PC-3 (cell line): ENCODE measurements at regions not wholly inside any gene's neighbourhood (a gene's known extent, or its start where the extent isn't known, plus 50 kb on each side); places are given as distances from the start of the nearest gene placed in this dataset.

Source experiments
- ATAC-seq: fragments of 200-7000 bp; cut with Tn5 transposase; 2 replicates; pipeline ENCODE4 v1.9.1; 2020; ENCODE audit warnings: mild to moderate bottlenecking, moderate library complexity
- BruUV-seq: library from RNA; stranded (reverse); fragments of 400-500 nt; replicated peaks from 2 replicates; lab custom pipeline; 2021; lab: Mats Ljungman, UMichigan
- CTCF ChIA-PET: fragments of 300-600 bp; sonication (Branson Sonifier 250); formaldehyde crosslinking; loops from one replicate; lab custom pipeline; 2022; ENCODE audit warnings: antibody characterized with exemption; lab: Charles Lee
- POLR2A ChIA-PET: fragments of 300-600 bp; sonication (Branson Sonifier 250); formaldehyde crosslinking; loops from one replicate; lab custom pipeline; 2022; ENCODE audit warnings: antibody characterized with exemption; ENCODE audit not compliant: unreplicated experiment; lab: Charles Lee
- DNase-seq: peaks from one replicate; pipeline ENCODE4 v3.0.0-alpha.2; 2015
- H2AFZ ChIP-seq: fragments of 300-600 bp; sonication (generic); 2 replicates; pipeline ENCODE4 v1.6.0; 2016; ENCODE audit warnings: antibody characterized with exemption, low read length
- H3F3A ChIP-seq: fragments of 300-600 bp; sonication (generic); one replicate; pipeline ENCODE4 v1.6.0; 2017; ENCODE audit warnings: antibody characterized with exemption, low read length, control low read depth, mild to moderate bottlenecking; ENCODE audit not compliant: unreplicated experiment
- H3K27ac ChIP-seq: fragments of 300-600 bp; sonication (generic); 2 replicates; pipeline ENCODE4 v1.5.1; 2016; ENCODE audit warnings: mild to moderate bottlenecking, low read length
- H3K27me3 ChIP-seq: fragments of 300-600 bp; sonication (generic); 2 replicates; pipeline ENCODE4 v1.6.1; 2016; ENCODE audit warnings: low read length, mixed read lengths
- H3K36me3 ChIP-seq: fragments of 300-600 bp; sonication (generic); 2 replicates; pipeline ENCODE4 v1.6.1; 2016; ENCODE audit warnings: low read depth, mixed run types, low read length, mixed read lengths
- H3K4me1 ChIP-seq: fragments of 300-600 bp; sonication (generic); 2 replicates; pipeline ENCODE4 v1.5.1; 2016; ENCODE audit warnings: low read length; ENCODE audit not compliant: insufficient read depth
- H3K4me2 ChIP-seq: fragments of 300-600 bp; sonication (generic); 2 replicates; pipeline ENCODE4 v1.6.0; 2016; ENCODE audit warnings: low read length
- H3K4me3 ChIP-seq: fragments of 300-600 bp; sonication (generic); 2 replicates; pipeline ENCODE4 v1.5.1; 2016; ENCODE audit warnings: mild to moderate bottlenecking, low read length, mixed read lengths
- H3K79me2 ChIP-seq: fragments of 300-600 bp; sonication (generic); 2 replicates; pipeline ENCODE4 v1.6.1; 2017; ENCODE audit warnings: low read length, mixed read lengths
- H3K9ac ChIP-seq: fragments of 300-600 bp; sonication (generic); 2 replicates; pipeline ENCODE4 v1.6.0; 2016; ENCODE audit warnings: mild to moderate bottlenecking, low read length
- H3K9me2 ChIP-seq: fragments of 300-600 bp; sonication (generic); replicated peaks from 2 replicates; pipeline ENCODE4 v1.6.1; 2016; ENCODE audit warnings: mixed run types, low read length, mixed read lengths
- H3K9me3 ChIP-seq: fragments of 300-600 bp; sonication (generic); 2 replicates; pipeline ENCODE4 v1.6.1; 2016; ENCODE audit warnings: low read length, mixed read lengths
- H4K20me1 ChIP-seq: fragments of 300-600 bp; sonication (generic); 2 replicates; pipeline ENCODE4 v1.6.1; 2016; ENCODE audit warnings: low read length, mixed read lengths
- EZH2 ChIP-seq: fragments of 300-600 bp; sonication (generic); IDR thresholded peaks from one replicate; pipeline ENCODE4 v1.6.1; 2017; ENCODE audit warnings: antibody characterized with exemption, mild to moderate bottlenecking, low read length; ENCODE audit not compliant: unreplicated experiment
- EZH2phosphoT487 ChIP-seq: fragments of 300-600 bp; sonication (generic); IDR thresholded peaks from 2 replicates; pipeline ENCODE4 v1.6.1; 2018; ENCODE audit warnings: mild to moderate bottlenecking, antibody characterized with exemption, low read length, borderline replicate concordance
- intact Hi-C: fragments of 100-400 bp; cut with micrococcal nuclease; formaldehyde crosslinking; loops from 2 replicates; pipeline ENCODE4 v1.9.0; 2023
- TF ChIP-seq, protein P1 (sequence below): fragments of 300-600 bp; sonication (generic); conservative IDR thresholded peaks from 2 replicates; pipeline ENCODE4 v1.5.1; 2017; ENCODE audit warnings: antibody characterized with exemption, low read depth, mild to moderate bottlenecking, low read length

- Histone ChIP-seq H3K27ac (no peak overlapping the region), H3K4me2 (no peak overlapping the region), H3K27me3 (no peaks in the 10 kb centered on the region), H3K9me3 (no peaks in the 10 kb centered on the region), H4K20me1 (no peaks in the 10 kb centered on the region), H3F3A (no peaks in the 10 kb centered on the region), H3K36me3 (no peaks in the 10 kb centered on the region), H3K79me2 (no peaks in the 10 kb centered on the region), H3K9me2 (no peaks in the 10 kb centered on the region), H3K4me3 (no peak overlapping the region), H3K9ac (no peak overlapping the region), H2AFZ (0 out of 2 replicates have a peak overlapping the region, but pooled peaks have one; percentile 11), H3K4me1 (no peaks in the 10 kb centered on the region)
- BruUV-seq, result no TSS peak
- no peak for TF ChIP-seq EZH2phosphoT487
- TF ChIP-seq EZH2, result no peak
- TF ChIP-seq, protein P1, sequence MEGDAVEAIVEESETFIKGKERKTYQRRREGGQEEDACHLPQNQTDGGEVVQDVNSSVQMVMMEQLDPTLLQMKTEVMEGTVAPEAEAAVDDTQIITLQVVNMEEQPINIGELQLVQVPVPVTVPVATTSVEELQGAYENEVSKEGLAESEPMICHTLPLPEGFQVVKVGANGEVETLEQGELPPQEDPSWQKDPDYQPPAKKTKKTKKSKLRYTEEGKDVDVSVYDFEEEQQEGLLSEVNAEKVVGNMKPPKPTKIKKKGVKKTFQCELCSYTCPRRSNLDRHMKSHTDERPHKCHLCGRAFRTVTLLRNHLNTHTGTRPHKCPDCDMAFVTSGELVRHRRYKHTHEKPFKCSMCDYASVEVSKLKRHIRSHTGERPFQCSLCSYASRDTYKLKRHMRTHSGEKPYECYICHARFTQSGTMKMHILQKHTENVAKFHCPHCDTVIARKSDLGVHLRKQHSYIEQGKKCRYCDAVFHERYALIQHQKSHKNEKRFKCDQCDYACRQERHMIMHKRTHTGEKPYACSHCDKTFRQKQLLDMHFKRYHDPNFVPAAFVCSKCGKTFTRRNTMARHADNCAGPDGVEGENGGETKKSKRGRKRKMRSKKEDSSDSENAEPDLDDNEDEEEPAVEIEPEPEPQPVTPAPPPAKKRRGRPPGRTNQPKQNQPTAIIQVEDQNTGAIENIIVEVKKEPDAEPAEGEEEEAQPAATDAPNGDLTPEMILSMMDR, result no peak
- DNase-seq, result no peak
- intact Hi-C loops, result no loop called here
- ATAC-seq, result no peak
- ChIA-PET CTCF (no interaction called here), POLR2A (no interaction called here)
Observed at GRCh38 chr18:66735933-66736332, 132.0 kb upstream of the CDH19 start.

DNA sequence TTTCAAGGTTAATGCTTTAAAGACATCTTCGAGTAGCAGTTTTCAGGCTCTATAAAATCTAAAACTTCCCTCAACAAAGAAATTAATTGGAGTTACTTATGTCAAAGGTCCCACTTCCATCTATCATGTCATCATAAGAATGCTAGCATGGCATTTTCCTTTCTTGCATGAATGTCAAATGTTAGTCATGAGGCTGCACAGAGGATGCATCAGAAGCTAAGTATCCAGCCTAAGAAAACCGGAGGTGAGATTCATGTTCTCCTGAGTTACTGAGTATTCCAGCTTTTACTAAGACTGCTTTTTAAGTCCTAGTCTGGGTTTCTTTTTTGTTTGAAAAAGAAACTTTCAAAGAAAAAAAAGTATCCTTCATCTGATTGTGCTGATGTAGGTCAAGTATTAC, 130.6 kb upstream of the CDH19 start:
- ChIA-PET CTCF (no interaction called here), POLR2A (no interaction called here)
- H3F3A ChIP-seq, result no peaks in the 10 kb centered on the region
- no peak overlapping the region for H3K4me3 ChIP-seq
- no TSS peak for BruUV-seq
- no peak overlapping the region for H3K27ac ChIP-seq
- H3K36me3 ChIP-seq, result no peaks in the 10 kb centered on the region
- peak; percentile 68 for ATAC-seq
- TF ChIP-seq EZH2 (no peak), EZH2phosphoT487 (no peak)
- TF ChIP-seq, protein P1, result no peak
- H3K4me2 ChIP-seq, result no peak overlapping the region
- H4K20me1 ChIP-seq, result no peaks in the 10 kb centered on the region
- H3K9me3 ChIP-seq, result no peaks in the 10 kb centered on the region
- H3K27me3 ChIP-seq, result no peaks in the 10 kb centered on the region
- no peak overlapping the region for H3K9ac ChIP-seq
- no peaks in the 10 kb centered on the region for H3K9me2 ChIP-seq
- no peaks in the 10 kb centered on the region for H3K4me1 ChIP-seq
- DNase-seq, result peak; percentile 46
- intact Hi-C loops, result no loop called here
- no peaks in the 10 kb centered on the region for H3K79me2 ChIP-seq
- no peak overlapping the region for H2AFZ ChIP-seq

- intact Hi-C loops, result no loop called here
- Histone ChIP-seq H2AFZ (no peak overlapping the region), H3K9me3 (no peaks in the 10 kb centered on the region), H3K9ac (no peak overlapping the region), H3K4me2 (no peak overlapping the region), H3K4me3 (no peak overlapping the region), H3K27me3 (no peaks in the 10 kb centered on the region), H3K27ac (no peak overlapping the region), H3F3A (no peaks in the 10 kb centered on the region), H3K4me1 (no peaks in the 10 kb centered on the region), H3K9me2 (no peaks in the 10 kb centered on the region), H3K79me2 (no peaks in the 10 kb centered on the region), H3K36me3 (no peaks in the 10 kb centered on the region), H4K20me1 (no peaks in the 10 kb centered on the region)
- POLR2A ChIA-PET, result no interaction called here
- TF ChIP-seq EZH2 (no peak), EZH2phosphoT487 (no peak)
- TF ChIP-seq, protein P1, result no peak
- no peak for ATAC-seq
- CTCF ChIA-PET, result no interaction called here
- DNase-seq, result no peak
- BruUV-seq, result no TSS peak
Observed at GRCh38 chr18:66731890-66732289, 128.0 kb upstream of the CDH19 start.
